ENCODE measurements at regions not wholly inside any gene's neighbourhood (a gene's known extent, or its start where the extent isn't known, plus 50 kb on each side); places are given as distances from the start of the nearest gene placed in this dataset.
"Not testable (repeated sequence)": the region's sequence is repeated elsewhere in the genome, so short reads cannot be mapped to it uniquely, and the experiment has no call there.

DNA sequence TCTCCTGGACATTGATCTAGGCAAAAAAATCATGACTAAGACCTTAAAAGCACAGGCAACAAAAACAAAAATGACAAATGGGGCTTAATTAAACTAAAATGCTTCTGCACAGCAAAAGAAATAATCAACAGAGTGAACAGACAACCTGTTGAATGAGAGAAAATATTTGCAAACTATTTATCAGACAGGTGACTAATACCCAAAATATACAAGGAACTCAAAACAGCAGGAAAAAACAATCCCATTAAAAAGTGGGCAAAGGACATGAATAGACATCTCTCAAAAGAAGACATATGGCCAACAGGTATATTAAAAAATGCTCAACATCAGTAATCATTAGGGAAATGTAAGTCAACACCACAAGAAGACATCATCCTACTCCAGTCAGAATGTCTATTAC lies 166.8 kb downstream of the MTERF1 start:
- H3K36me3 ChIP-seq (ENCODE audit: control insufficient read depth, insufficient read depth, low read length) = no peaks in the 10 kb centered on the region
- H3K4me3 ChIP-seq (ENCODE audit: low read depth, low read length) = no peak overlapping the region
- DNase-seq (ENCODE audit: low read depth) = no peak
- no peaks in the 10 kb centered on the region for H3K27me3 ChIP-seq (ENCODE audit: control insufficient read depth, insufficient read depth, low read length)
- CTCF ChIA-PET = no interaction called here
- POLR2A ChIA-PET = no interaction called here
- TF ChIP-seq, protein P1, sequence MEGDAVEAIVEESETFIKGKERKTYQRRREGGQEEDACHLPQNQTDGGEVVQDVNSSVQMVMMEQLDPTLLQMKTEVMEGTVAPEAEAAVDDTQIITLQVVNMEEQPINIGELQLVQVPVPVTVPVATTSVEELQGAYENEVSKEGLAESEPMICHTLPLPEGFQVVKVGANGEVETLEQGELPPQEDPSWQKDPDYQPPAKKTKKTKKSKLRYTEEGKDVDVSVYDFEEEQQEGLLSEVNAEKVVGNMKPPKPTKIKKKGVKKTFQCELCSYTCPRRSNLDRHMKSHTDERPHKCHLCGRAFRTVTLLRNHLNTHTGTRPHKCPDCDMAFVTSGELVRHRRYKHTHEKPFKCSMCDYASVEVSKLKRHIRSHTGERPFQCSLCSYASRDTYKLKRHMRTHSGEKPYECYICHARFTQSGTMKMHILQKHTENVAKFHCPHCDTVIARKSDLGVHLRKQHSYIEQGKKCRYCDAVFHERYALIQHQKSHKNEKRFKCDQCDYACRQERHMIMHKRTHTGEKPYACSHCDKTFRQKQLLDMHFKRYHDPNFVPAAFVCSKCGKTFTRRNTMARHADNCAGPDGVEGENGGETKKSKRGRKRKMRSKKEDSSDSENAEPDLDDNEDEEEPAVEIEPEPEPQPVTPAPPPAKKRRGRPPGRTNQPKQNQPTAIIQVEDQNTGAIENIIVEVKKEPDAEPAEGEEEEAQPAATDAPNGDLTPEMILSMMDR (IDR thresholded peaks at IDR 0.05; ENCODE audit: insufficient read depth, low read depth, low read length) = no peak

DNA sequence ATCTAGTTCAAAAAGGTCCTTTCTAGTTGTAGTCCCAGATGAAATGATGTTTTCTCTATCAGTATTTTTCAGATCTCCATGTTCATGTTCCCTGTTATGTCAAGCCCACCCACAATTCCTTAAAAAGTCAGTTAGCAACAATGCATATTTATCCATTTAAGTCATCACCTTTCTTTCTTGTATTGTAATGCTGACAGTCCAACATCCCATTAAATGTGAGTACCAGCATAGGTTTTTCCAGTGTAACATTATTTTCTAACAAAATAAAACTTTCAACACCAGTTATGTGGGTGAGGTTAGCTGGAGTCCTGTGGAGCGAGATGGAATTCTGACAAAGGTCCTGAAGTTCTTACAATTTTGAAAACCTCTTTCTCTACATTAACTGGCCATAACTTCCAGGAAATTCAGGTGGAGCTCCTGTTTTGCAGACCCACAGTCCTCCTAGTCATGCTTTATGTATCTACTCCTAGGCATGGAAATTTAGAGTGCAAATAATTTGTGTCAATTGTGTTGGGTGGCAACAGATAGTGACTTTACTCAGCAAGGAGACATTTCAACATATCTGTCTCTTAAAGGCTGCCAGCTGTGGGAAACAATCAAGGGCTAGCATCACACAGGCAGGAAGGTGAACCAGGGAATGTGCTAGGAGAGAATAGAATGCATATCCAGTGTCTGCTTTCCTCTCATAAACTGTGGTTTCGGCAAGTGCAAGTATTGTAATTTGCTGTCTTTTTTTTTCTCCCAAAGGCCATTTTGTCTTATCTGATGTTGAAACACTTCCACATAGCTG lies 162.6 kb downstream of the MTERF1 start:
- no peak for DNase-seq (ENCODE audit: low read depth)
- TF ChIP-seq, protein P1 (IDR thresholded peaks at IDR 0.05; ENCODE audit: insufficient read depth, low read depth, low read length) = no peak
- ChIA-PET CTCF (no interaction called here), POLR2A (no interaction called here)
- H3K27me3 ChIP-seq (ENCODE audit: control insufficient read depth, insufficient read depth, low read length) = no peaks in the 10 kb centered on the region
- H3K4me3 ChIP-seq (ENCODE audit: low read depth, low read length) = no peak overlapping the region
- no peaks in the 10 kb centered on the region for H3K36me3 ChIP-seq (ENCODE audit: control insufficient read depth, insufficient read depth, low read length)

DNA sequence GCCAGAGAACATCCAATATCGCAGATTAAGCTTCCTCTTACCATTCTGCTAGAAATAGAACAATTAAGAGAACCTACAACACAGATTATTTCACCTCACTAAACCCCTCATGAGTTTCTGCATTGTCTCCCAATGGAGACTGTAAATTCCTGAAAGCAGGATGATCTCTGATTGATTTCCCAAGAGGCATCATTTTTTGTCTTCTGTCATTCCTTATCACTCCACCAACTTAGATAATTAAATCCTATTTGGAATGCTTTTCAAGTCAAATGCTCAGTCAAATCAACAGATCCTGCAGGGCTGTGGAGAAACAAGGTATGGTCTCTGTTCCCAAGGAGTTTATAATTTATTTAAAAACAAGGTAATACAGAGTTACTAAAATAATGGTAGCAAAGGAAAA lies 161.5 kb downstream of the MTERF1 start:
- Histone ChIP-seq H3K4me3 (ENCODE audit: low read depth, low read length) (no peak overlapping the region), H3K36me3 (ENCODE audit: control insufficient read depth, insufficient read depth, low read length) (no peaks in the 10 kb centered on the region), H3K27me3 (ENCODE audit: control insufficient read depth, insufficient read depth, low read length) (no peaks in the 10 kb centered on the region)
- CTCF ChIA-PET = no interaction called here
- POLR2A ChIA-PET = no interaction called here
- TF ChIP-seq, protein P1 (IDR thresholded peaks at IDR 0.05; ENCODE audit: insufficient read depth, low read depth, low read length) = no peak
- no peak for DNase-seq (ENCODE audit: low read depth)

- TF ChIP-seq, protein P1 (IDR thresholded peaks at IDR 0.05; ENCODE audit: insufficient read depth, low read depth, low read length) = no peak
- DNase-seq (ENCODE audit: low read depth) = no peak
- Histone ChIP-seq H3K27me3 (ENCODE audit: control insufficient read depth, insufficient read depth, low read length) (no peaks in the 10 kb centered on the region), H3K4me3 (ENCODE audit: low read depth, low read length) (no peak overlapping the region), H3K36me3 (ENCODE audit: control insufficient read depth, insufficient read depth, low read length) (no peaks in the 10 kb centered on the region)
- ChIA-PET CTCF (no interaction called here), POLR2A (no interaction called here)
Observed at GRCh38 chr7:91720260-91720937, 160.1 kb downstream of the MTERF1 start.

DNA sequence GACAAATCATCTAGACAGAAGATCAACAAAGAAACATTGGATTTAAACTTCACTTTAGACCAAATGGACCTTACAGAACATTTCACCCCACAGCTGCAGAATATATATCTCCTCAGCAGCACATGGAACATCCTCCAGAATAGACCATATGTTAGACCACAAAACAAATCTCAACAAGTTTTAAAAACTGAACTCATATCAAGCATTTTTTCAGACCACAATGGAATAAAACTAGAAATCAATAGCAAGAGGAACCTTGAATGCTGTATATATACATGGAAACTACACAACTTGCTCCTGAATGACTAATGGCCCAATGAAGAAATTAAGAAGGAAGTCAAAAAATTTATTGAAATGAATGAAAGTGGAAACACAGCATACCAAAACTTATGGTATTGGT lies 157.7 kb downstream of the MTERF1 start:
- TF ChIP-seq, protein P1 (IDR thresholded peaks at IDR 0.05; ENCODE audit: insufficient read depth, low read depth, low read length) = no peak
- ChIA-PET POLR2A (no interaction called here), CTCF (no interaction called here)
- no peaks in the 10 kb centered on the region for H3K36me3 ChIP-seq (ENCODE audit: control insufficient read depth, insufficient read depth, low read length)
- no peak for DNase-seq (ENCODE audit: low read depth)
- no peak overlapping the region for H3K4me3 ChIP-seq (ENCODE audit: low read depth, low read length)
- H3K27me3 ChIP-seq (ENCODE audit: control insufficient read depth, insufficient read depth, low read length) = no peaks in the 10 kb centered on the region

GRCh38 chr7:91729046-91729445 lies 151.5 kb downstream of the MTERF1 start:
- H3K4me3 ChIP-seq (ENCODE audit: low read depth, low read length); H3K36me3 ChIP-seq (ENCODE audit: control insufficient read depth, insufficient read depth, low read length); H3K27me3 ChIP-seq (ENCODE audit: control insufficient read depth, insufficient read depth, low read length); DNase-seq (ENCODE audit: low read depth); CTCF ChIA-PET; POLR2A ChIA-PET: not testable (repeated sequence)
